GM23338 (cell line): ENCODE measurements at regions not wholly inside any gene's neighbourhood (a gene's known extent, or its start where the extent isn't known, plus 50 kb on each side); places are given as distances from the start of the nearest gene placed in this dataset.

Experiments
- CREB1 ChIP-seq: fragments of 250-450 bp; sonication (Bioruptor Pico); IDR thresholded peaks from 2 replicates; pipeline ENCODE4 v1.5.0; 2020; ENCODE audit warnings: low read depth, mild to moderate bottlenecking, moderate library complexity
- CTCF ChIP-seq, 2 experiments: fragments of 200-600 bp in 1 of 2; sonication (generic) in 1 of 2; conservative IDR thresholded peaks; 2 replicates each; pipeline versions ENCODE4 v1.5.1 to v1.6.1; 2016 to 2017; ENCODE audit warnings: antibody characterized with exemption in 2 of 2, low read depth in 2 of 2, mild to moderate bottlenecking in 2 of 2, moderate library complexity in 1 of 2
- EZH2 ChIP-seq: fragments of 200-600 bp; sonication (generic); IDR thresholded peaks from one replicate; pipeline ENCODE4 v1.8.0; 2017; ENCODE audit warnings: antibody characterized with exemption, mild to moderate bottlenecking, low read depth; ENCODE audit not compliant: unreplicated experiment
- EZH2phosphoT487 ChIP-seq: fragments of 200-600 bp; sonication (generic); IDR thresholded peaks from one replicate; pipeline ENCODE4 v1.8.1; 2018; ENCODE audit warnings: antibody characterized with exemption; ENCODE audit not compliant: unreplicated experiment
- NANOG ChIP-seq: IDR thresholded peaks from 2 replicates; pipeline ENCODE4 v1.6.1; 2016; ENCODE audit warnings: antibody characterized with exemption, borderline replicate concordance
- POLR2AphosphoS5 ChIP-seq: IDR thresholded peaks from 2 replicates; pipeline ENCODE4 v1.6.1; 2016; ENCODE audit warnings: antibody characterized with exemption, low read depth
- REST ChIP-seq: IDR thresholded peaks from one replicate; pipeline ENCODE4 v1.6.1; 2018; ENCODE audit warnings: antibody characterized with exemption; ENCODE audit not compliant: unreplicated experiment
- ZNF114 ChIP-seq: fragments of 250-450 bp; sonication (Bioruptor Pico); IDR thresholded peaks from 2 replicates; pipeline ENCODE4 v1.5.0; 2020; ENCODE audit warnings: mild to moderate bottlenecking, moderate library complexity

- no peak for TF ChIP-seq CREB1 (CRISPR knock-in tag)
- TF ChIP-seq CTCF (conservative IDR thresholded peaks at IDR 0.05; ENCODE audit: low read depth in 2 of 2), result no peak
- TF ChIP-seq POLR2AphosphoS5, result no peak
- no peak for TF ChIP-seq EZH2
- no peak for TF ChIP-seq EZH2phosphoT487
- no peak for TF ChIP-seq REST
- no peak for TF ChIP-seq NANOG
- TF ChIP-seq ZNF114, result no peak
These were observed 265.9 kb downstream of the RPS4Y2 start for GRCh38 chrY:21021811-21022210.
